Liver (tissue), 7 donors: ENCODE measurements at regions not wholly inside any gene's neighbourhood (a gene's known extent, or its start where the extent isn't known, plus 50 kb on each side); places are given as distances from the start of the nearest gene placed in this dataset.

ENCODE experiments used
- DNase-seq: peaks from one replicate; pipeline ENCODE4 v3.0.0-alpha.2; 2017; ENCODE audit warnings: low spot score
- H3K27ac ChIP-seq, 2 donors: one replicate each; pipeline ENCODE4 v1.7.0; 2013; ENCODE audit warnings: inconsistent platforms in 2 of 2, low read length in 2 of 2, control low read depth in 1 of 2, low read depth in 1 of 2, mild to moderate bottlenecking in 1 of 2
- H3K27me3 ChIP-seq, 4 donors: one replicate each; pipeline versions ENCODE4 v1.6.1 to v1.7.0; 2013; ENCODE audit warnings: low read length in 3 of 4, inconsistent platforms in 1 of 4, mild to moderate bottlenecking in 1 of 4, moderate library complexity in 1 of 4; ENCODE audit not compliant: control insufficient read depth in 4 of 4, insufficient read depth in 4 of 4
- H3K36me3 ChIP-seq, 4 donors: one replicate each; pipeline versions ENCODE4 v1.6.1 to v1.7.0; 2013; ENCODE audit warnings: low read length in 3 of 4, mild to moderate bottlenecking in 3 of 4, low read depth in 1 of 4, moderate library complexity in 1 of 4; ENCODE audit not compliant: control insufficient read depth in 4 of 4, insufficient read depth in 3 of 4
- H3K4me1 ChIP-seq, 4 donors: one replicate each; pipeline versions ENCODE4 v1.6.1 to v1.7.0; 2013; ENCODE audit warnings: low read length in 3 of 4, mild to moderate bottlenecking in 3 of 4, moderate library complexity in 1 of 4; ENCODE audit not compliant: control insufficient read depth in 4 of 4, insufficient read depth in 4 of 4
- H3K4me3 ChIP-seq, 3 donors: one replicate each; pipeline versions ENCODE4 v1.6.1 to v1.7.0; 2013; ENCODE audit warnings: low read length in 3 of 3, control low read depth in 1 of 3, low read depth in 1 of 3, mild to moderate bottlenecking in 1 of 3
- H3K9ac ChIP-seq, 2 donors: one replicate each; pipeline ENCODE4 v1.7.0; 2013; ENCODE audit warnings: low read length in 2 of 2, mild to moderate bottlenecking in 2 of 2, moderate library complexity in 2 of 2, control low read depth in 1 of 2, low read depth in 1 of 2
- H3K9me3 ChIP-seq, 4 donors: one replicate each; pipeline versions ENCODE4 v1.6.1 to v1.7.0; 2013; ENCODE audit warnings: low read length in 3 of 4; ENCODE audit not compliant: control insufficient read depth in 4 of 4
- ATF3 ChIP-seq: IDR thresholded peaks from 2 replicates; pipeline ENCODE4 v1.6.1; 2016; ENCODE audit warnings: antibody characterized with exemption
- EGR1 ChIP-seq, 2 donors: IDR thresholded peaks; 2 replicates each; pipeline ENCODE4 v1.6.1; 2016 to 2018; ENCODE audit warnings: antibody characterized with exemption in 2 of 2, low read depth in 2 of 2
- FOXA2 ChIP-seq: IDR thresholded peaks from 2 replicates; pipeline ENCODE4 v1.6.1; 2016; ENCODE audit warnings: antibody characterized with exemption
- GABPA ChIP-seq, 2 donors: IDR thresholded peaks in 1 of 2; conservative IDR thresholded peaks in 1 of 2; 2 replicates each; pipeline ENCODE4 v1.6.1; 2016; ENCODE audit warnings: antibody characterized with exemption in 2 of 2, mild to moderate bottlenecking in 1 of 2, moderate library complexity in 1 of 2
- HNF4A ChIP-seq, 2 donors: conservative IDR thresholded peaks; 2 replicates each; pipeline ENCODE4 v1.6.1; 2016; ENCODE audit warnings: antibody characterized with exemption in 2 of 2, mild to moderate bottlenecking in 2 of 2
- JUND ChIP-seq, 2 donors: IDR thresholded peaks; 2 replicates each; pipeline ENCODE4 v1.6.1; 2016; ENCODE audit warnings: antibody characterized with exemption in 2 of 2
- NR2F2 ChIP-seq: IDR thresholded peaks from 2 replicates; pipeline ENCODE4 v1.6.1; 2016; ENCODE audit warnings: antibody characterized with exemption
- RAD21 ChIP-seq, 2 donors: IDR thresholded peaks; 2 replicates each; pipeline ENCODE4 v1.6.1; 2016; ENCODE audit warnings: antibody characterized with exemption in 2 of 2, mild to moderate bottlenecking in 2 of 2
- RXRA ChIP-seq, 2 donors: IDR thresholded peaks; 2 replicates each; pipeline ENCODE4 v1.6.1; 2017 to 2018; ENCODE audit warnings: antibody characterized with exemption in 2 of 2, mild to moderate bottlenecking in 1 of 2
- SP1 ChIP-seq: IDR thresholded peaks from 2 replicates; pipeline ENCODE4 v1.6.1; 2018; ENCODE audit warnings: antibody characterized with exemption, mild to moderate bottlenecking
- TAF1 ChIP-seq: conservative IDR thresholded peaks from 2 replicates; pipeline ENCODE4 v1.6.1; 2016; ENCODE audit warnings: antibody characterized with exemption, mild to moderate bottlenecking
- YY1 ChIP-seq: IDR thresholded peaks from 2 replicates; pipeline ENCODE4 v1.6.1; 2016; ENCODE audit warnings: antibody characterized with exemption, mild to moderate bottlenecking
- WGBS: extraction: QIAGEN DNeasy Blood & Tissue Kit; methylation state at CpG from one replicate; pipeline ENCODE4 v1.1.7; 2013; 5-methylcytosine and 5-hydroxymethylcytosine counted together
- TF ChIP-seq, protein P1 (sequence below): IDR thresholded peaks from 2 replicates; pipeline ENCODE4 v1.6.1; 2016; ENCODE audit warnings: antibody characterized with exemption
- TF ChIP-seq, protein P2 (sequence below): IDR thresholded peaks from 2 replicates; pipeline ENCODE4 v1.6.1; 2016; ENCODE audit warnings: antibody characterized with exemption, mild to moderate bottlenecking
- donor health status: healthy.
- donor health status: healthy.
- donor health status: healthy.
- donor health status: healthy.

- Histone ChIP-seq H3K27me3 (no peaks in the 10 kb centered on the region), H3K36me3 (no peaks in the 10 kb centered on the region), H3K4me1 (no peaks in the 10 kb centered on the region), H3K9me3 (peaks cover 0 to 3% (median 1%) of the 10 kb centered on the region in 4 donors), H3K27ac (no peak overlapping the region), H3K4me3 (no peak overlapping the region), H3K9ac (no peak overlapping the region)
- TF ChIP-seq RXRA (IDR thresholded peaks at IDR 0.05), result peak in 1 of 2 donors; percentile 10
- peak; percentile 57 for TF ChIP-seq SP1
- no peak for TF ChIP-seq EGR1 (IDR thresholded peaks at IDR 0.05; ENCODE audit: low read depth in 2 of 2)
- TF ChIP-seq, protein P1, sequence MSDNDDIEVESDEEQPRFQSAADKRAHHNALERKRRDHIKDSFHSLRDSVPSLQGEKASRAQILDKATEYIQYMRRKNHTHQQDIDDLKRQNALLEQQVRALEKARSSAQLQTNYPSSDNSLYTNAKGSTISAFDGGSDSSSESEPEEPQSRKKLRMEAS, result no peak
- TF ChIP-seq HNF4A (conservative IDR thresholded peaks at IDR 0.05), result peak; percentile 48 to 72
- TF ChIP-seq RAD21 (IDR thresholded peaks at IDR 0.05), result peak in 1 of 2 donors; percentile 24
- peak; percentile 71 for TF ChIP-seq ATF3
- DNase-seq, result peak; percentile 35
- 25% methylated on average over 11 of the region's 11 CpGs for WGBS
These were observed 248.0 kb downstream of the DRD1 start for GRCh38 chr5:175195698-175196656.

- no peak overlapping the region for H3K4me3 ChIP-seq
- no peaks in the 10 kb centered on the region for H3K4me1 ChIP-seq
- H3K27me3 ChIP-seq, result no peaks in the 10 kb centered on the region
- WGBS, result 86% methylated on average over 3 of the region's 3 CpGs
- TF ChIP-seq JUND (IDR thresholded peaks at IDR 0.05), result no peak
- TF ChIP-seq, protein P2, sequence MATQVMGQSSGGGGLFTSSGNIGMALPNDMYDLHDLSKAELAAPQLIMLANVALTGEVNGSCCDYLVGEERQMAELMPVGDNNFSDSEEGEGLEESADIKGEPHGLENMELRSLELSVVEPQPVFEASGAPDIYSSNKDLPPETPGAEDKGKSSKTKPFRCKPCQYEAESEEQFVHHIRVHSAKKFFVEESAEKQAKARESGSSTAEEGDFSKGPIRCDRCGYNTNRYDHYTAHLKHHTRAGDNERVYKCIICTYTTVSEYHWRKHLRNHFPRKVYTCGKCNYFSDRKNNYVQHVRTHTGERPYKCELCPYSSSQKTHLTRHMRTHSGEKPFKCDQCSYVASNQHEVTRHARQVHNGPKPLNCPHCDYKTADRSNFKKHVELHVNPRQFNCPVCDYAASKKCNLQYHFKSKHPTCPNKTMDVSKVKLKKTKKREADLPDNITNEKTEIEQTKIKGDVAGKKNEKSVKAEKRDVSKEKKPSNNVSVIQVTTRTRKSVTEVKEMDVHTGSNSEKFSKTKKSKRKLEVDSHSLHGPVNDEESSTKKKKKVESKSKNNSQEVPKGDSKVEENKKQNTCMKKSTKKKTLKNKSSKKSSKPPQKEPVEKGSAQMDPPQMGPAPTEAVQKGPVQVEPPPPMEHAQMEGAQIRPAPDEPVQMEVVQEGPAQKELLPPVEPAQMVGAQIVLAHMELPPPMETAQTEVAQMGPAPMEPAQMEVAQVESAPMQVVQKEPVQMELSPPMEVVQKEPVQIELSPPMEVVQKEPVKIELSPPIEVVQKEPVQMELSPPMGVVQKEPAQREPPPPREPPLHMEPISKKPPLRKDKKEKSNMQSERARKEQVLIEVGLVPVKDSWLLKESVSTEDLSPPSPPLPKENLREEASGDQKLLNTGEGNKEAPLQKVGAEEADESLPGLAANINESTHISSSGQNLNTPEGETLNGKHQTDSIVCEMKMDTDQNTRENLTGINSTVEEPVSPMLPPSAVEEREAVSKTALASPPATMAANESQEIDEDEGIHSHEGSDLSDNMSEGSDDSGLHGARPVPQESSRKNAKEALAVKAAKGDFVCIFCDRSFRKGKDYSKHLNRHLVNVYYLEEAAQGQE, result no peak
- no peak for TF ChIP-seq GABPA (IDR thresholded peaks at IDR 0.05 in 1 of 2, conservative IDR thresholded peaks at IDR 0.05 in 1 of 2)
- no peak for TF ChIP-seq ATF3
- TF ChIP-seq NR2F2, result no peak
- TF ChIP-seq TAF1, result no peak
- TF ChIP-seq FOXA2, result no peak
- TF ChIP-seq YY1, result no peak
- TF ChIP-seq HNF4A (conservative IDR thresholded peaks at IDR 0.05), result no peak
- TF ChIP-seq, protein P1, result no peak
- TF ChIP-seq SP1, result no peak
- no peaks in the 10 kb centered on the region for H3K36me3 ChIP-seq
- H3K27ac ChIP-seq, result no peak overlapping the region
- no peak overlapping the region for H3K9ac ChIP-seq
- no peaks in the 10 kb centered on the region for H3K9me3 ChIP-seq
- DNase-seq, result no peak
These were observed 262.7 kb downstream of the DRD1 start for GRCh38 chr5:175181331-175181730.
